ENCODE measurements at regions not wholly inside any gene's neighbourhood (a gene's known extent, or its start where the extent isn't known, plus 50 kb on each side); places are given as distances from the start of the nearest gene placed in this dataset.

DNA sequence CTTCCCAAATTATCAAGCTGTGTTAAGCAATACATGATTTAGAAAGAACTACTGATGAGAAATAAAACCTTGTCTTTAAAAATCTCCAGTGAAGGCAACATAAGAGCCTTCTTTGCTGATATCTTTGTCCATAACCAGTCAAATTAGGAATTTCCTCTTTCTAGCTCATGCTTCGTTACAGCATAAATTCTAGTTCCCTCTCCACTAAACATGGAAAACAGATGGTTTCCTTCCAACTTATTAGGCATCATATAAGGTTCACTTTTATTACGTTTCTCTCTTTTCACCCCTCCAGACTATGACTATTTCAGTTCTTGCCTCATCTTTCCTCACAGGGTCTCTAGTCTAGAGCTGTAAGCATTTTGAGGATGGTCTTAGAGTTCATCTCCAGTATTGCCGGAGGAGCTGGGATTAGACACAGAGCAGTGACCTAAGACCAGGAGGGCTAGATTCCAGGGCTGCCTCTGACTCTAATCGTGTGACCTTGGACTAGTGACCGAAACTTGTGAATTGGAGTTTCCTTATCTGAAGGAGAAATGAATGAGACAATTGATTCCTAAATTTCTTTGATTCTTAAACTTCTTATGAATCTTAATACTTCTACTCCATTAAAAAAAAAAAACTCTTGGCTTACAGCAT is 195.5 kb upstream of the APCDD1 start:
- BruUV-seq (replicated peaks), result no TSS peak
- Mint-ChIP-seq H3K36me3 (ENCODE audit: insufficient read depth, unreplicated experiment) (no peaks in the 10 kb centered on the region), H3K27me3 (ENCODE audit: insufficient read depth, unreplicated experiment) (peaks cover 6% of the 10 kb centered on the region), H3K9me3 (ENCODE audit: unreplicated experiment) (peaks cover 10% of the 10 kb centered on the region), H3K4me1 (ENCODE audit: low read depth, unreplicated experiment) (peaks cover 8% of the 10 kb centered on the region), H3K4me3 (ENCODE audit: unreplicated experiment) (no peak overlapping the region), H3K27ac (ENCODE audit: unreplicated experiment) (no peak overlapping the region)
- DNase-seq, result no peak
- no peaks in the 10 kb centered on the region for H3K27me3 ChIP-seq (replicated peaks; ENCODE audit: control insufficient read depth, insufficient read depth, low read length)
- TF ChIP-seq, protein P1, sequence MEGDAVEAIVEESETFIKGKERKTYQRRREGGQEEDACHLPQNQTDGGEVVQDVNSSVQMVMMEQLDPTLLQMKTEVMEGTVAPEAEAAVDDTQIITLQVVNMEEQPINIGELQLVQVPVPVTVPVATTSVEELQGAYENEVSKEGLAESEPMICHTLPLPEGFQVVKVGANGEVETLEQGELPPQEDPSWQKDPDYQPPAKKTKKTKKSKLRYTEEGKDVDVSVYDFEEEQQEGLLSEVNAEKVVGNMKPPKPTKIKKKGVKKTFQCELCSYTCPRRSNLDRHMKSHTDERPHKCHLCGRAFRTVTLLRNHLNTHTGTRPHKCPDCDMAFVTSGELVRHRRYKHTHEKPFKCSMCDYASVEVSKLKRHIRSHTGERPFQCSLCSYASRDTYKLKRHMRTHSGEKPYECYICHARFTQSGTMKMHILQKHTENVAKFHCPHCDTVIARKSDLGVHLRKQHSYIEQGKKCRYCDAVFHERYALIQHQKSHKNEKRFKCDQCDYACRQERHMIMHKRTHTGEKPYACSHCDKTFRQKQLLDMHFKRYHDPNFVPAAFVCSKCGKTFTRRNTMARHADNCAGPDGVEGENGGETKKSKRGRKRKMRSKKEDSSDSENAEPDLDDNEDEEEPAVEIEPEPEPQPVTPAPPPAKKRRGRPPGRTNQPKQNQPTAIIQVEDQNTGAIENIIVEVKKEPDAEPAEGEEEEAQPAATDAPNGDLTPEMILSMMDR (IDR thresholded peaks at IDR 0.05; ENCODE audit: insufficient read depth in 1 of 2, low read depth in 1 of 2, low read length in 1 of 2, severe bottlenecking in 1 of 2, unreplicated experiment in 1 of 2), result no peak
- H3K4me3 ChIP-seq (ENCODE audit: low read depth, low read length), result no peak overlapping the region
- POLR2A ChIA-PET, result no interaction called here
- intact Hi-C loops (cut with micrococcal nuclease; ENCODE audit: unreplicated experiment), result no loop called here
- CTCF ChIA-PET, result no interaction called here
- H3K9me3 ChIP-seq, result no peaks in the 10 kb centered on the region
- H3K4me1 ChIP-seq, result no peaks in the 10 kb centered on the region
- H3K36me3 ChIP-seq (ENCODE audit: control insufficient read depth, insufficient read depth, low read length), result no peaks in the 10 kb centered on the region

DNA sequence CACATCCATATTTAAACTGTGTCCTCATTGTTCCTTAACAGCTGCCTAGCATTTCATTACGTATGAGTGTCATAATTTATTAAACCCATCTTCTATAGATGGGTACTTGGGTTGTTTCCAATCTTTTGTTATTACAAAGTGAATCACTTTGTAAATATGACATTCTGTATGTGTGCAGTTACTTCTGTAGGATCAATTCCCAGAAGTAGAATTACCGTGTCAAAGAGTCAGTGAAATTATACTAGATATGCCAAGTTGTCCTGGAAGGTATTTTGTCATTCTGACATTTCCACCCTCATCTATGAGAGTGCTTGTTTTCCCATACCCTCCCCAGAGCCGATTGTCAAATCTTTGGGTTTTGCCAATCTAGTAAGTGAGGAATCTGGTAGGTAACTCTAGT is 194.5 kb upstream of the APCDD1 start:
- Mint-ChIP-seq H3K9me3 (ENCODE audit: unreplicated experiment) (peaks cover 10% of the 10 kb centered on the region), H3K27ac (ENCODE audit: unreplicated experiment) (no peak overlapping the region), H3K4me3 (ENCODE audit: unreplicated experiment) (no peak overlapping the region), H3K36me3 (ENCODE audit: insufficient read depth, unreplicated experiment) (no peaks in the 10 kb centered on the region), H3K4me1 (ENCODE audit: low read depth, unreplicated experiment) (peaks cover 8% of the 10 kb centered on the region), H3K27me3 (ENCODE audit: insufficient read depth, unreplicated experiment) (peaks cover 6% of the 10 kb centered on the region)
- TF ChIP-seq, protein P1 (IDR thresholded peaks at IDR 0.05; ENCODE audit: insufficient read depth in 1 of 2, low read depth in 1 of 2, low read length in 1 of 2, severe bottlenecking in 1 of 2, unreplicated experiment in 1 of 2), result no peak
- no peaks in the 10 kb centered on the region for H3K4me1 ChIP-seq
- H3K4me3 ChIP-seq (ENCODE audit: low read depth, low read length), result no peak overlapping the region
- ChIA-PET CTCF (no interaction called here), POLR2A (no interaction called here)
- no peaks in the 10 kb centered on the region for H3K9me3 ChIP-seq
- no peaks in the 10 kb centered on the region for H3K36me3 ChIP-seq (ENCODE audit: control insufficient read depth, insufficient read depth, low read length)
- DNase-seq, result no peak
- BruUV-seq (replicated peaks), result no TSS peak
- H3K27me3 ChIP-seq (replicated peaks; ENCODE audit: control insufficient read depth, insufficient read depth, low read length), result no peaks in the 10 kb centered on the region
- intact Hi-C loops (cut with micrococcal nuclease; ENCODE audit: unreplicated experiment), result no loop called here

DNA sequence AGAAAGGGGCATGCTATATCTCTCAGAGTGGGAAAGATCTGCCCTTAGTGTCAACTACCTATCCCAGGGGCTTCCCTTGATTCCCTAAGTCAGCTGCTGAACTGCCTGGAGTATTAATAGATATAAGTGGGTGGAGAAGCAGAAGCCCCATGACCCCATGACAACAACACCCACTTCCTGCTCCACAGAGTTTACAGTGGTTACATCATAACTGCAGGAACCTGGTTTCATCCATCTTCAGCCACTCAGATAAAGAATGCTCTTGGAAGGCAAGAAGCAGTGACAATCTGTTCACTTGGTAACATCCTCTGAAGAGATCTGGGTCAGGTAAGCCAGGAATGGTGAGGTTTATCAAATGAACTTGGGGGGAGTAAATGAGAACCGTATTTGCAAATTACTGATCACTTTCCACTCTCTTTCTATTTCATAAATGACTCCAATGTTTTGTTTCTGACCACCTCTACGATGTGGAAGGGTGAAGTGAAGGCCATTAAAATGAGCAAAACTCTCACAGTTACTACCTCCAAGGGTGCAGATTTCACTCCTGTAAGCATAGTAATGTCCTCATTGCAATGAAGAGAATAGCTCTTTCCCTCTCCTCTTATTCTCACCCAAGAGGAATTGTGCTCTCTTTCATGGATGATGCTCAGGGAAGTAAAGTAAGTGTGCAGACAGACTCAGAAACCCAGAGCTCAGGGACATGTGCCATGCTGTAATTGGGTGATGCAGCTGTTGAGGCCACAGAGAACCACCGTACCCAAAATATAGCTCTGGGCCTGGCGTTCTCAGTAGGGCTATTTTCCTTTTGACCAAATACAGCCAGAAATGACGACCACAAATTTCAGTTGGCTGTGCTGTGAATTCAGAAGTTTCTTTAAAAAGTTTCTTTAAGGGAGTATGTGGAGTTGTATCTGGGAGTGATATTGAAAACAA is 192.8 kb upstream of the APCDD1 start:
- peaks cover 3% of the 10 kb centered on the region for H3K9me3 Mint-ChIP-seq (ENCODE audit: unreplicated experiment)
- BruUV-seq (replicated peaks), result no TSS peak

More for the DNA sequence above, 192.8 kb upstream of the APCDD1 start:
- peaks cover 1% of the 10 kb centered on the region for H3K4me1 Mint-ChIP-seq (ENCODE audit: low read depth, unreplicated experiment)
- no peak for DNase-seq
- H3K4me3 ChIP-seq (ENCODE audit: low read depth, low read length), result no peak overlapping the region
- no peaks in the 10 kb centered on the region for H3K36me3 ChIP-seq (ENCODE audit: control insufficient read depth, insufficient read depth, low read length)
- CTCF ChIA-PET, result no interaction called here
- TF ChIP-seq, protein P1 (IDR thresholded peaks at IDR 0.05; ENCODE audit: insufficient read depth in 1 of 2, low read depth in 1 of 2, low read length in 1 of 2, severe bottlenecking in 1 of 2, unreplicated experiment in 1 of 2), result no peak
- POLR2A ChIA-PET, result no interaction called here
- no peaks in the 10 kb centered on the region for H3K27me3 ChIP-seq (replicated peaks; ENCODE audit: control insufficient read depth, insufficient read depth, low read length)
- H3K27ac Mint-ChIP-seq (ENCODE audit: unreplicated experiment), result no peak overlapping the region
- no peaks in the 10 kb centered on the region for H3K36me3 Mint-ChIP-seq (ENCODE audit: insufficient read depth, unreplicated experiment)
- H3K9me3 ChIP-seq, result no peaks in the 10 kb centered on the region
- H3K4me3 Mint-ChIP-seq (ENCODE audit: unreplicated experiment), result no peak overlapping the region
- no peaks in the 10 kb centered on the region for H3K4me1 ChIP-seq
- intact Hi-C loops (cut with micrococcal nuclease; ENCODE audit: unreplicated experiment), result no loop called here
- H3K27me3 Mint-ChIP-seq (ENCODE audit: insufficient read depth, unreplicated experiment), result peaks cover 3% of the 10 kb centered on the region
